MM.1S (cell line): ENCODE measurements at regions not wholly inside any gene's neighbourhood (a gene's known extent, or its start where the extent isn't known, plus 50 kb on each side); places are given as distances from the start of the nearest gene placed in this dataset.

ENCODE experiments used
- EZH2 ChIP-seq: fragments of 300-600 bp; sonication (generic); optimal IDR thresholded peaks from 2 replicates; pipeline ENCODE3; 2017; ENCODE audit warnings: low read depth, mild to moderate bottlenecking, antibody characterized with exemption, low read length, mixed read lengths
- TF ChIP-seq, protein P1 (sequence below): fragments of 300-600 bp; sonication (generic); IDR thresholded peaks from 2 replicates; pipeline ENCODE4 v1.5.1; 2016; ENCODE audit warnings: antibody characterized with exemption, low read length, mixed read lengths

DNA sequence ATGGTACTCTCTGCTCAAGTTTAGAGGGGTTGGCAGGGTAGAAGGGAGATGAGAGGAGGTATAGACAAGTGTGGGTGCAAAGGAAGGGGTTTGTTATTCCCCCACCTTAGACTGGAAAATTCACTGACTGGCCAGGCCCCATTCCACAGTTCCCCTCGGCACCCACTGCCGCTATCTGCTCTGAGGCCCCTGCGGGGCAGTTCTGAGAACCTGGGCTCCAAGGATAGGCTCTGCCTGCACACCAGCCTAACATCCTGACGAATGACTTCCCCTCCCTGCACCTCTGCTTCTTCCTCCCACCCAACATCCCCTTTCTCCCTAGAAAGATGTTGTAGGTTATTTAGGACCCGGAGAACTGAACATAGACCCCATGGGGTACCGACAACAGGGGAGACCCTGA lies 303.9 kb upstream of the HDAC4 start:
- TF ChIP-seq, protein P1, sequence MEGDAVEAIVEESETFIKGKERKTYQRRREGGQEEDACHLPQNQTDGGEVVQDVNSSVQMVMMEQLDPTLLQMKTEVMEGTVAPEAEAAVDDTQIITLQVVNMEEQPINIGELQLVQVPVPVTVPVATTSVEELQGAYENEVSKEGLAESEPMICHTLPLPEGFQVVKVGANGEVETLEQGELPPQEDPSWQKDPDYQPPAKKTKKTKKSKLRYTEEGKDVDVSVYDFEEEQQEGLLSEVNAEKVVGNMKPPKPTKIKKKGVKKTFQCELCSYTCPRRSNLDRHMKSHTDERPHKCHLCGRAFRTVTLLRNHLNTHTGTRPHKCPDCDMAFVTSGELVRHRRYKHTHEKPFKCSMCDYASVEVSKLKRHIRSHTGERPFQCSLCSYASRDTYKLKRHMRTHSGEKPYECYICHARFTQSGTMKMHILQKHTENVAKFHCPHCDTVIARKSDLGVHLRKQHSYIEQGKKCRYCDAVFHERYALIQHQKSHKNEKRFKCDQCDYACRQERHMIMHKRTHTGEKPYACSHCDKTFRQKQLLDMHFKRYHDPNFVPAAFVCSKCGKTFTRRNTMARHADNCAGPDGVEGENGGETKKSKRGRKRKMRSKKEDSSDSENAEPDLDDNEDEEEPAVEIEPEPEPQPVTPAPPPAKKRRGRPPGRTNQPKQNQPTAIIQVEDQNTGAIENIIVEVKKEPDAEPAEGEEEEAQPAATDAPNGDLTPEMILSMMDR, result no peak
- no peak for TF ChIP-seq EZH2
